Mammary epithelial cell (primary cell): ENCODE measurements at regions not wholly inside any gene's neighbourhood (a gene's known extent, or its start where the extent isn't known, plus 50 kb on each side); places are given as distances from the start of the nearest gene placed in this dataset.

Source experiments
- CTCF ChIP-seq, 2 donors: IDR thresholded peaks in 1 of 2; conservative IDR thresholded peaks in 1 of 2; 2 replicates each; pipeline ENCODE4 v1.5.1; 2011 to 2012; ENCODE audit warnings: inconsistent platforms in 2 of 2, low read length in 2 of 2, mild to moderate bottlenecking in 2 of 2, control low read depth in 1 of 2, low read depth in 1 of 2; ENCODE audit not compliant: insufficient read depth in 1 of 2; ENCODE audit errors: extremely low read depth in 1 of 2
- EZH2 ChIP-seq: IDR thresholded peaks from 2 replicates; pipeline ENCODE4 v1.6.1; 2012; ENCODE audit warnings: low read length, inconsistent platforms, borderline replicate concordance

DNA sequence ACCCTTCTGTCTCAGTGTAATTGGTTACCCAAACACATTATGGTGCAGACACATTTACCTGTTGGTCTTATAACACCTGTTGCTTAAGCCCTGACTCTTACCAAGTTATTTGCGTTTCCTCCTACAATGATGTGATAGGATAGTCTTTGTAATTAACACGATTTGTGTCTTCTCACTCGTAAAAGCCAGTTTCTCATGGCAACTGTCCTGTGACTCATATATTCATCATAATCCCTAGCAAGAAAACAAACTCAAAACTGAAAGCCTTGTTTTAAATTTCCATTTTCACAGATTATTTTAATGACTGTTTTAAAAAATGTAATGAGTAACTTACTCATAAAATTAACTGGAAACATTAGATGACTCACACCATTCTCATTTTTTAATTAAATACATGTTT is 495.2 kb downstream of the NLGN4X start:
- TF ChIP-seq CTCF (conservative IDR thresholded peaks at IDR 0.05 in 1 of 2, IDR thresholded peaks at IDR 0.05 in 1 of 2; ENCODE audit: extremely low read depth in 1 of 2, insufficient read depth in 1 of 2, low read depth in 1 of 2, low read length in 2 of 2): no peak
- no peak for TF ChIP-seq EZH2
